Hematopoietic multipotent progenitor cell (in vitro differentiated cells): ENCODE measurements at regions not wholly inside any gene's neighbourhood (a gene's known extent, or its start where the extent isn't known, plus 50 kb on each side); places are given as distances from the start of the nearest gene placed in this dataset.

Experiments used
- DNase-seq, 3 donors: peaks; one replicate each; pipeline ENCODE4 v3.0.0-alpha.2; 2011 to 2015; ENCODE audit warnings: low read depth in 2 of 3, low spot score in 2 of 3

- DNase-seq = no peak
These were observed 601.7 kb upstream of the VSTM2A start for GRCh38 chr7:53940483-53940882.

- no peak for DNase-seq
These were observed 594.4 kb upstream of the VSTM2A start for GRCh38 chr7:53947732-53948131.

- DNase-seq = no peak
These were observed 576.5 kb upstream of the VSTM2A start for GRCh38 chr7:53965716-53966115.

- DNase-seq = no peak
These were observed 558.7 kb upstream of the VSTM2A start for GRCh38 chr7:53983480-53983879.

GRCh38 chr7:53984776-53985175, 557.4 kb upstream of the VSTM2A start:
- DNase-seq = no peak

GRCh38 chr7:53988376-53988775, 553.8 kb upstream of the VSTM2A start:
- no peak for DNase-seq

- DNase-seq = no peak
These were observed 549.0 kb upstream of the VSTM2A start for GRCh38 chr7:53993224-53993623.

GRCh38 chr7:53996876-53997275, 545.3 kb upstream of the VSTM2A start:
- DNase-seq = no peak

GRCh38 chr7:54014765-54015164, 527.4 kb upstream of the VSTM2A start:
- DNase-seq = no peak

- DNase-seq = no peak
These were observed 526.9 kb upstream of the VSTM2A start for GRCh38 chr7:54015251-54015650.

GRCh38 chr7:54037873-54038272, 504.3 kb upstream of the VSTM2A start:
- DNase-seq = no peak

- no peak for DNase-seq
These were observed 481.5 kb upstream of the VSTM2A start for GRCh38 chr7:54060643-54061042.

GRCh38 chr7:54066643-54067042, 475.5 kb upstream of the VSTM2A start:
- no peak for DNase-seq

GRCh38 chr7:54069843-54070242, 472.3 kb upstream of the VSTM2A start:
- no peak for DNase-seq

- DNase-seq = no peak
These were observed 469.5 kb upstream of the VSTM2A start for GRCh38 chr7:54072710-54073109.

GRCh38 chr7:54076616-54077015, 465.6 kb upstream of the VSTM2A start:
- DNase-seq = no peak

- no peak for DNase-seq
These were observed 461.6 kb upstream of the VSTM2A start for GRCh38 chr7:54080525-54080924.

GRCh38 chr7:54080971-54081370, 461.2 kb upstream of the VSTM2A start:
- no peak for DNase-seq

- DNase-seq = no peak
These were observed 457.8 kb upstream of the VSTM2A start for GRCh38 chr7:54084340-54084739.

GRCh38 chr7:54090652-54091213, 451.4 kb upstream of the VSTM2A start:
- no peak for DNase-seq

GRCh38 chr7:54091322-54091721, 450.9 kb upstream of the VSTM2A start:
- no peak for DNase-seq

- DNase-seq = no peak
These were observed 444.3 kb upstream of the VSTM2A start for GRCh38 chr7:54097886-54098285.

GRCh38 chr7:54109501-54109900, 432.7 kb upstream of the VSTM2A start:
- DNase-seq = no peak
